LHCN-M2 (cell line): ENCODE measurements at regions not wholly inside any gene's neighbourhood (a gene's known extent, or its start where the extent isn't known, plus 50 kb on each side); places are given as distances from the start of the nearest gene placed in this dataset.

Experiments
- DNase-seq: peaks from one replicate; pipeline ENCODE4 v3.0.0-alpha.2; 2012; ENCODE audit warnings: low read depth

GRCh38 chr13:83955011-83955410, 72.7 kb upstream of the SLITRK1 start:
- no peak for DNase-seq

DNA sequence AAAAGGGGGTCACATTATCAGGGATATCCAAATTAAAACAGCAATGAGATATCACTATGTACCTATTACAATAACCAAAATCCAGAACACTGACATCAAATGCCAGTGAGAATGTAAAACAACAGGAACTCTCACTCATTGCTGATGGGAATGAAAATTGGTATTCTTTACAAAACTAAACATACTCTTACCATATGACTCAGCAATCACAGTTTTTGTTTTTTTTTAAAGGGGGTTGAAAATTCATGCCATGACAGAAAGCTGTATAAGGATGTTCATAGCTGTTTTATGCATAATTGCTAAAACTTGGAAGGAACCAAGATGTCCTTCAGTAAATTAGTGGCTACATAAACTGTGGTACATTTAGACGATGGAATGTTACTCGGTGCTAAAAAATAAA, 71.6 kb upstream of the SLITRK1 start:
- peak; percentile 28 for DNase-seq

GRCh38 chr13:83950293-83950692, 68.0 kb upstream of the SLITRK1 start:
- no peak for DNase-seq

DNA sequence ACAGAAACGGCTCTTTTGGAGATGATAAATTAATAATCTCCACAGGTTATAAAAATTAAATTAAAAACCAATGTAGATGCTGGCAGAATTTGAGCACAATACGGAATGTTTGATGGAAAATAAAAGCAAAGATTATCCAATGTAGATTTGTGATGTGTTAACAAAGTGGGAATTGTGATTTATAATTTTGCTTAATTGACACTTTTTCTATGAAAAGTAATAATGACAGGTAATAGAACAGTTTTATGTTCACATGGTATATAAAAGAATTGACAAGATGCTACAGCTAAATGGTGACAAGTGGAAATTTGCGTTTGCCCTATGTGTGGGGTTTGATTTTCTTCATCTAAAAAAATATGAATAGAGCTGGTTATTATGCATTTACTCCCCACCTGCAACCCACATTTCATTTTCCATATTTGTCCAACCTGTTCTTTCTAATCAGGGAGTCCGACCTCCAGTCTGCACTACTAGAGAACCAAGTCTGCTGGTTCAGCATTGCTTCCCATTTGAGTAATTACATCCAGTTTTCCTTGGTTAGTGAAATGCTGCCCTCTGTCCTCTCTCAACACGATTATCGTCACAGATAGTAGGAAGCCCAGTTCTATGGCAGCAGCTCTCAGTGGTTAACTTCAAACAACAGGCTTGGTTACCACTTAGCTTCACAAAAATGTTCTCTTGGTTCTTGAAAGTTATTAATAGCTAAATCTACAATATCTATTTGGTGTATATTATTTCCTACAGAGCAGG, 61.4 kb upstream of the SLITRK1 start:
- no peak for DNase-seq

DNA sequence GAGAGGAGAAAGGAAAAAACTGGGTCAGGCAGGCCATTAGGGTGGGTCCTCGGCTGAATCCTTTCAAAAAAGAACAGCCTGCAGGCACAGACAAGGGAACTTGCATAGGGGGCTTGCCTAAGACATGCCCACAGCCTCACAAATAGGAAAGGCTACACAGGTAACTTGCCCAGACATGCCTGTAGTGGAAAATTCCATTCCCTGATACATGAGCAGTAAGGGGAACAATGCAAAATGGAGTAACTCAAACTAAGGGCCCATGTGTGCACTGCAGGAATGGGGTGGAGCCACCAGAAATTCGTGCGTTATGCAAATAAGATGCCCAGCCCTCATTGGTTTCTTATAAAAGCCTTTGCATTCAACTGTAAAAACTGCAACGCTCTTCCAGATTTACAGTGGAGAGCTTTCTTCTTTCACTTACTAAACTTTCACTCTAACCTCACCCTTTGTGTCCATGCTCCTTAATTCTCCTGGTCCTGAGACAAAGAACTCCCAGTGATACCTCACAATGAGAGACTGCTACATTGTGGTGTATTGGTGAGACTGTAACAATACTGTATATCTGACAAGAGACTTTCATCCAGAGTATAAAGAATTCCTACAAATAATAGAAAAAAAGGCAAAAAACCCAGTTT, 59.5 kb upstream of the SLITRK1 start:
- no peak for DNase-seq

DNA sequence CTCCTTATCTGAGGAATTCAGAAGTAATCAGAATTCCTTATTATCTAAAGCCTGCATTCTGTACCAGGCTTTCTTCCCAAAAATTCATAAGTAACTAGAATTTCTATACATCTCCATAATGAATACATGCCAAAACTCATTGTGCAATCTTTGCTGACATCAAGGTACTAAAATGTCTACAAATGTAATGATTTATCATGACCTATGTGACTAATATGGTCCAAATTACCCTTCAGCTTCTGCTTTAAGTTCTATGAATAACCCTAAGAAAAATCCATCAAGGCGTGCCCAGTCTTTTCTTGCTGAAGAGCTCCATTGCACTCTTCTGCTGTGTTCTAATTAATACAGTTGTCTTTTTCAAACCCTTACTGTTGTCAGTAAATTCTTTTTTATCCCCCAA, 58.5 kb upstream of the SLITRK1 start:
- DNase-seq, result no peak

GRCh38 chr13:83937579-83937978, 55.3 kb upstream of the SLITRK1 start:
- DNase-seq, result no peak

- DNase-seq, result no peak
Observed at GRCh38 chr13:83935566-83935965, 53.3 kb upstream of the SLITRK1 start.
